Cerebellar cortex (tissue), 1 donor: ENCODE measurements at regions not wholly inside any gene's neighbourhood (a gene's known extent, or its start where the extent isn't known, plus 50 kb on each side); places are given as distances from the start of the nearest gene placed in this dataset.

Experiments
- DNase-seq: peaks from one replicate; pipeline ENCODE4 v3.0.0-alpha.2; 2015; ENCODE audit warnings: low spot score

DNA sequence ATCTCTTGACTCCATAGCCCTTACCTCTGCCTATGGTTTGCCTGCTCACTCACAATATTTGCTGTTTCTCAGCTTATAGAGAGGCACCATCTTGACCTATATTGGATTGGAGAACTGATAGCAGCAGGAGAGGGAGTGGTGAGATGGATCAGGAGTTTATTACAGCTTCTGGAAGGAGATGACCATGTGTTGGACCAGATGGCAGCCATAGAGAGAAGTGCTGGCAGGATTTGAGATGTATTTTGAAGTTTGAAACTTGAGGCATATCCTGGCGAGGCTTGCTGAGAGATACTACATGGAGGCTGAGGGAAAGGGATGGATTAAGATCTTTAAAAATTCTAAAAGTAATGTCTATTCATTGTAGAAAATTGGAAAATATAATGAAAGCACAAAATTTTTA is 198.0 kb upstream of the ZFP64 start:
- no peak for DNase-seq

DNA sequence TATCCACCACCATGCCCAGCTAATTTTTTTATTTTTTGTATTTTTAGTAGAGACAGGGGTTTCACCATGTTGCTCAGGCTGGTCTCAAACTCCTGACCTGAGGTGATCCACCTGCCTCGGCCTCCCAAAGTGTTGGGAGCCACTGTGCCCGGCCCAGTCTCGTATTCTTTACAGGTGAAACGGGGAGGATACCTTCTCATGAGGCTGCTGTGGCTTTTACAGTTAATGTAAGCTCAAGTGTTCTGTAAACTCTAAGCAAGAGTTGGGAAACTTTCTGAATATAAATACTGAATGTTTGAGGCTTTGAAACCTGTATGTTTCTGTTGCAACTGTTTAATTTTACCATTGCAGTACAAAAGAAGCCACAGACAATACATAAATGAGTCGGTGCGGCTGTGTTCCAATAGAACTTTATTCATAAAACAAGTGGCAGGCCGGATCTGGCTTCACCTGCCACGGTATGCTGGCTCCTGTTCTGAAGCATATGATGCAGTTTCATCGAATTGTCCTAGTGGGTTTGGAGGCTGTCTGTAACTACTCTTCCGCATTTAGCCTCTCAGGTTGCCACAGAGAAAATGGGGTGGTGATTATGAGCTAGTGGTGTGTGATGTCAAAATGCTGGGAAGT is 192.5 kb upstream of the ZFP64 start:
- DNase-seq: no peak

DNA sequence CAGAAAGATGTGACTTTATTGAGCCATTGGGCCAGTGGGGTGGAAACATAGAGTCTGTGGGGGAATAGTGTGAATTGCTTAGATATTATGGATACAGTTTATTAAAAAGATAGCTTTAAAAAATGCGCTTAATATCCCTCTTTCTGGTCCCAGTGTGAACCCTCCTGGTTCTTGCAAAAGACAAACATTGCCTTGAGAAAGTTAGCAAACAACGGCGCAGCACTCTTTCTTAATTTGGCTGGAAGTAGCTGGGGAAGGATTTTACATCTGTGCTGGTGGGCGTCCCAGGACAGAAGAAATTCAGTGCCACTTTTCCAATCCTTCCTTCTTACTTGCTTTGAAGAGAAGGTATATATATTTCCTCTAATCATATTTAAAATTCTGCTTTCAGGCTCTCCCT is 191.4 kb upstream of the ZFP64 start:
- DNase-seq: no peak

DNA sequence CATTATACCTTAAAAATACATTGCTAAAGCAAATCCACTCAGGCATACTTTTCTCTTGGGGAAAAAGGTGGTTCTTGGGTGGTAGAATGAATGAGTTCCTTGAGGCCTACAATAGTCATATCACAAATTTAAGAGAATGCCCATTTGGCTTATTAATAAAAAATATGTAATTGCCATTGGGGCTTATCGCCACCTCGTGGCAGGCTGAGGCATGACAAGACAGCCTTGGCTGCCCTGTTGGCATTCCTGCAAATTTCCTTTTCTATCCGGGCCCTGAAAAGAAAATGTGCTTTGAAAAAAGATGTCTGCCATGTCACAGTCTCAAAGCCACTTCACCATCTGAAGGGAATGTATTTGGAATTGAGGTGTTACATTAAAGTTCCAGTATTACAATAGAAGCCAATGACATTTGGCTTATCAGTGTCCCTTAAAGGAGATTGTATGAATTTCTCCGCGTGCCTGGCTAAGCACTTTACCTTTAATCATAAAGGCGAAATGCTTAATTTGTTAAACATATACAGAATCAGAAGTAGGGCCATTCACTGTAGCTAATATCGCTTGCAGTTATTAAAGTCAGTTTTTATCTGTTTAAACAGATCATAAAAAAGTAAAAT is 188.3 kb upstream of the ZFP64 start:
- peak; percentile 19 for DNase-seq

DNA sequence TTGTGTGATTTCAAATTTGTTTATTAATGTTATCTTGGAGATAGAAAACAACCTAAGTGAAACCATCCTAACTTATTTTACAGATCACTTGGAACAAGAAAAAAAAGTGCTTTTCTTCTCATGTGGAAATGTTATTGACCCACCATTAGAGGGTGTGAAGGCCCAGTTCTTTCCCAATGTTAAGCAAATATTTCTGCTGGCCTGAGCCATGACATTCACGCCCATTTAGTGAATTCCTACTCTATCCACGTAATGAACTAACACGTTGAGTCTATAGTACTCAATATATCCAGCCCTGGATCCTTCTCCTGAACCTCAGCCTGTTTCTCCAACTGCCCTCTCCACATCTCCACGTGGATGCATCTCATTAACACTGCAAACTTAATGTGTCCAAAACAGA is 180.6 kb upstream of the ZFP64 start:
- DNase-seq: no peak

DNA sequence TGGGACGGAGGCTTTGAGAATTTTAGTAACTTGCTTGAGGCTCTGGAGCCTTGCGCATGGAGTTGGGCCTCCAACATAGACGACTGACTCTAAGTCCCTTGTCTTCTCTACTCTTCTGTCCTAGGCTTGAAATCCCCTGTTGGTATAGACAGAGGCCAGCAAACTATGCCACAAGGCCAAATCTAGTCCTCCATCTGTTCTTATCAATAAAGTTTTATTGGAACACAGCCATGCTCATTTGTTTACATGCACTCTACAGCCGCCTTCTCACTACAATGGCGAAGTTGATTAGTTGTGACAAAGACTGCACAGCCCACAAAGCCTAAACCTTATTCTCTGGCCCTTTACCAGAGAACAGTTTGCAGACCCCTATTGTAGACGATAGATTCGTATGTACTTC is 174.1 kb upstream of the ZFP64 start:
- DNase-seq: no peak

DNA sequence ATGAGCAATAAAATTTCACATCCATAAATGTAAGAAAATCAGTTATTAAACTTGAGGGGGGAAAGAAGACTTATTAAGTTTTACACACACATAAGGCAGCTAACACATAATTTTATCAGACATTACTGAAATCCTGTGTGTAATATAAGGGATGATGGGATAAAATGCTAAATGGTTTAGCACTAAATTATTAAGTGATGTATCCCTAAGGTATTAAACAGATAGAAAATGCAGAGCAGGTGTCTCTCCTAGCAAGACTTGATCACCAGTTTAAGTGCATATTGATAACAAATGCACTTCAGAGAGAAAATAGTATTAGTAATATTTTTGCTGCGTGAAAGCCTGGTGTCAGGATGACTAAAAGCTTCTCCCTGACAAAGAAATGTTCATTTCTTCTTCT is 172.8 kb upstream of the ZFP64 start:
- no peak for DNase-seq

DNA sequence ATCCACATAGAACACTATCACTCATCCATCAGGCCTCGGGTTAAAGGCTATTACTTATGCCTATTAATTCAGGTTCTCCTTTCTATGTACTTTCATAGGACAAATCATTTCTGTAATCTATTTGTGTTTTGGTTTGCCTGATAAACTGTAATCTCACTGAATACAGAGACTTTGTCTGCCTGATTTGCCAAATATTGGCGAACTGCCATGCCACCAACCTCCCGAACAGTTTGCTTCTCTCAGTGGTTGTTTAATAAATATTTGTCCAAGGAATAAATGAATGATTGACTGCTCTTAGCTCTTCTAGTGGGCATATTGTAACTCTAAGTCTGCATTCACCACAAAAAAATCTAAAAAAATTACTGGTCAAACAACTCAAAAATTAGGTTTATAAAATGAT is 170.1 kb upstream of the ZFP64 start:
- DNase-seq: no peak

DNA sequence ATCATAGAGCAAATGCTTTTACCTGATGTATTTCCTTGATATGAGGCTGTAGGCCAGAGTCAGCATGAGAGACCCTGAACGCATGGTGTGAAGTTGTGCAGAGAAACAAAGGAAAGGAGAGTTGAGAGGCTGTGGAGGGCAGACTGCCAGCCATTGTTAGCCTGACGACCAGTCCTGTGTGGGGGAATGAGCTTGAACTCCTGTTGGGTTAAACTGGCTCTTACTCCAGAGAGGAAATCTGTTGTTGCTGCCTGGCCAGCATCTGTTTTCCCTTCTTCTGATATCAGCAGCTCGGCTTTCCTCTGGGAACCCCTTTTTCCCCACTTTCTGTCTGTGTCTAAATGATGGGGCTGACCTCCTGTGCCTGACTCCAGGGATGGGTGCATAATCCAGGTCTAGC is 158.2 kb upstream of the ZFP64 start:
- no peak for DNase-seq

DNA sequence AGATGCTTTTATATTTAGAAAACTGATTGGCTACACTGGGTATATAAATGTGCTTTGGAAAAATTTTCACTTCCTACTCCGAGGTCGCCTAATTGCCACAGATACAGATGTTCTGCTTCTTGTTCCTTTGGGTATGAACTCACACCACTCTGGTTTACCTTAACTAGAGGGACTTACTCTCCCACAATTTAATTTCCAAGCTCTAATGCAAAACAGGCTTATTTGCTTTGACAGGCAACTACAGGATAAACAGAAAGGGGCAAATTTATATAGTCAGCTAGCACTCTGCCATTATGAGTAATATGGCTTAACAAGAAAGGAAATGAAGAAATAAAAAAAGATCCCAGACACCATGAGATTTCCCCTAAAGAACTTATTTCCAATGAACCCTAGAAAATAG is 156.9 kb upstream of the ZFP64 start:
- no peak for DNase-seq

DNA sequence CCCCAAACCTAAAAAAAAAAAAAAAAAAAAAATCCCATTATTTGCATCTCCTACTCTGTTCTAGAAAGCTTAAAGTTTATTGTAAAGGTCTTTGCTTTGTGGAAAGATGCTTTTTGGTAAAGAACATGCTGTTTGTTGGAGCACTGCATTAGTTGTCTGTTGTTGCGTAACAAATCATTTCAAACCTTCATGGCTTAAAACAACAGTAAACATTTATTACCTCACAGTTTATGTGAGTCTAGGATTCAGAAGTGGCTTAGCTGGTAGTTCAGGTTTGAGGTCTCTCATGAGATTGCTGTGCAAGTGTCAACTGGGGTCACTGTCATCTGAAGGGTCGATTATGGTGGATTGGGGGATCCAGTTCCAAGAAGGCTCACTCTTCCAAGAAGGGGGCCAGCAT is 155.2 kb upstream of the ZFP64 start:
- no peak for DNase-seq

DNA sequence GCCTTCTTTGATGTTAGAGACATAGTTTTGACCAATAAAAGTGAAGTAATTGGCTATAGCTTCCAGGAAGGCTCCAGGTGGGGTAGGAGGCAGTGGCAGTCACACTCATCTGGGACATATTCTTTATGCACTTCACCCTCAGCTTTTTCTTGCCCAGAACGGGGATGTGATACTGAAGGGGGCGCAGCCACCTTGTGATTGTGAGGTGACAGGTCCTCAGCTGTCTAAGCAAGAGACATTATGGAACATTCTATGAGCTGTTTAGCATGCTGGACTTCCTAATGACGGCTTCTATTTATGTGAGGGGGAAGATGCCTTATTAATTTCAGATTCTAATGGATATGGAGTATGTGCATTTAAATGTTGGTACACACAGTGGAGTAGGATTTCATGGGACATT is 151.3 kb upstream of the ZFP64 start:
- no peak for DNase-seq

DNA sequence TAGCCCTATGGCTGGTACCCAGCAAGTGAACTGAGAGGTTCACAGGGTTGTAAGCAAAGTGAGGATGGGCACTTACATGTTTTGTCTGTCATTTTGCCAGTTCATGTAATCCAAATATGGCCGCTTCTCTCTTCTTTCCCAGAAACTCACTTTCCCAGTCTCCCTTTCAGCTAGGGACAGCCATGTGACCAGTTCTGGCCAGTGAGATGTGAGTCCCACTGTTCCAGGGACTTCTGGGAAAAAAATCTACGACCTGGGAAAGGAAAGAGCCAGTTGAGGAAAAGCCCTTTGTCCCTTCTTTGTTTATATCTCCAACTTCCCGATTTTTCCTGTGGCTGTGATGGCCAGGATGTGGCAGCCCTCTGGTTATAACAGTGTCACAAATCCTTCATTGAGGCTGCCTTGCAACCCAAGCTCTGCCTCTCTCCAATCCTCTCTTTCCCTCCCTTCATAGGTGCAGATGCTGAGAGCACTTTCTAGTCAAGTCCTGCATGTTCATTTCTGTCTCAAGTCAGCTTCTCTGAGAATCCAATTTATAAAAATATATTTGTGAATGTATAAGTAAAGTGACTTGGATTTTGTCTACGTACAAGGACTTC is 148.6 kb upstream of the ZFP64 start:
- DNase-seq: peak; percentile 6

DNA sequence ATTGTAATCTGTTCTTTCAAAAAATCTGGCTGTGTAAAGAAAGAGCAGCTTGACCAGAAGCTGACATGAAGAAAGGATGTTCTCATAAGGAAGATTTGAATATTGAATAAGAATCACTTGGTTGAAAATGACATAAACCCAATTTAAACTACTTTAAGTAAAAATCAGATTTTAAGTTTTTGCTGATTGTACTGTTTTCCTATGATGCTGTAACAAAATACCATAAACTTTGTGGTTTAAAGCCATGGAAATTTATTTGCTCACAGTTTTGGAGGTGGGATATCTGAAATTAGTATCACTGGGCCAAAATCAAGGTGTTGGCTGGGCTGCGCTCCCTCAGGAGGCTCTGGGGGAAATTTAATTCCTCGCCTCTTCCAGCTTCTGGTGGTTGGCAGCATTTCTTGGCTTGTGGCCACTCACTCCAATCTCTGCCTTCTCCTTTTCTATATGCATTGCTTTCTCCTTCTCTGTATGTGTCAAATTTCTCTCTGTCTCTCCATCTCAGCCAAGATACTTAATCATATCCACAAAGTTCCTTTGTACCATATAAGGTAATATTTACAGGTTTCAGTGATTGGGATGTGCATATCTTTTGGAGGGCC is 141.2 kb upstream of the ZFP64 start:
- DNase-seq: no peak

DNA sequence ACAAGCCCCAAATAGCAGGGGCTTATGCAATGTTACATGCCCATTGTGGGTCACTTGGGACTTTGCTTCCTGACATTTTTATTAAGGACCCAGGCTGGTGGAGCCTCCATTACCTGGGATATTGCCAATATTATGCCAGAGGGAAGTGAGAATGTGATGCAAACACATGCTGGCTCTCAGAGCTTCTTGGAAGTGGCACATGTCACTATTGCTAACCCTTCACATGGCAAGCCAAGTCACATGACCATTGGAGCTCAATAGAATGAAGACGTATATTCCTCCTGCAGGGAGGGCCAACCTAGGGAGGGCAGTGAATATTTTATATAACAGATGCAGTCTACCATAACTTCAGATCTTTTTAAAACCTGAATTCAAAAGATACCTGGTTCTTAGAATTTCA is 140.7 kb upstream of the ZFP64 start:
- DNase-seq: no peak

DNA sequence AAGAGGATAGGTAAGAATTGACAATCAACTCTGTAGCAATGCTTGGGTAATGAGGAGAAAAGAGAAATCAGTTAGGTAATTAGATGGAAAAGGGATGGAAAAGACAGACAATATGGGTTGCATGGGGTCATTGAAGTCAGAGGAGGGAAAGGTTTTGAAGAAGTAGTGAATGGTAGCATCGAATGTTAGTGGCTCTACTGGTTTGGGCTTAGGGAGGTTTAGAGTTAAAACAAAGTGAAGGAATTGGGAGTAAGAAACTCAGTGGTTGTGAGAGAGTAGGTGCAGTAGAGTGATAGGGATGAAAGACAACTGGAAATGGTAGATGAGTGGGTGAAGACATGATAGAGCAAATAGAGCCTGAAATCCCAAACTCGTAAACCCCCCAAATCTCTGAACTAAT is 140.1 kb upstream of the ZFP64 start:
- no peak for DNase-seq

DNA sequence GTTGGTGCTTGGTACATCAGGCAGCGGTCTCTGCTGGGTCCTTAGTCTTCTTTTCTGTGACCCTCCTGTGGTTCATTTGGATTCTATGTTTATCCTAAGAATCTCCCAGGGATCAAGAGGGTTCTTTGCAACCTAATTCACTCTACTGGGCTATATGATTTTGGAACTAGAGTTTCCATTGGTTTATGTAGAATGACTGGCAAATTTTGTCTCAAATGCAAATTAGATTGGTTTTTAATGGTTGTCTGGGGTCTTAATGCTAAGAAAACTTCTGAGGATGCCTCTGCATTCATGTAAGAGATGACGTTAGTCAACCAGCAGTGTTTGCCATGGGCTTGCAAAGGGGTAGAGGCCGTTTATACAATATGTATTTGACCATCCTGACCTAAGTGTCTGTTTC is 129.8 kb upstream of the ZFP64 start:
- DNase-seq: no peak

DNA sequence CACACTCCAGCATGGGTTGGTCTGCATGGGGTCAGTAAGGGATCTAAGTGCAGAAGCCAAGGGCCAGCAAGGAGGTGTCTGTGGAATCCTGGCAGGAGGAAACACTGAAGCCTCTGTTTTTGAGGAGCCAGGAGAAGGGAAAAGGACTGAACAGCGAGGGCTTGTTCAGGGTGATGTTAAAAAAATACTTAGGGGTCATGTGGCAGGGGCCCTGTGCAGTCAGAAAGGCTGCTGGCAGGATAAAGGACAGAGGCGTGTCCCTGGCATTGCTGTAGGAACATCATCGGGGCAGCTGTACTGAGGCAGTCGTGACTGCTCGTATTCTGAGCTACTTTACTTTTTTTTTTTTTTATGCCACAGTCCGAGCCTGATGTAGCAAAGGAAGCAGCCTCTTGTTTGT is 127.1 kb upstream of the ZFP64 start:
- no peak for DNase-seq

DNA sequence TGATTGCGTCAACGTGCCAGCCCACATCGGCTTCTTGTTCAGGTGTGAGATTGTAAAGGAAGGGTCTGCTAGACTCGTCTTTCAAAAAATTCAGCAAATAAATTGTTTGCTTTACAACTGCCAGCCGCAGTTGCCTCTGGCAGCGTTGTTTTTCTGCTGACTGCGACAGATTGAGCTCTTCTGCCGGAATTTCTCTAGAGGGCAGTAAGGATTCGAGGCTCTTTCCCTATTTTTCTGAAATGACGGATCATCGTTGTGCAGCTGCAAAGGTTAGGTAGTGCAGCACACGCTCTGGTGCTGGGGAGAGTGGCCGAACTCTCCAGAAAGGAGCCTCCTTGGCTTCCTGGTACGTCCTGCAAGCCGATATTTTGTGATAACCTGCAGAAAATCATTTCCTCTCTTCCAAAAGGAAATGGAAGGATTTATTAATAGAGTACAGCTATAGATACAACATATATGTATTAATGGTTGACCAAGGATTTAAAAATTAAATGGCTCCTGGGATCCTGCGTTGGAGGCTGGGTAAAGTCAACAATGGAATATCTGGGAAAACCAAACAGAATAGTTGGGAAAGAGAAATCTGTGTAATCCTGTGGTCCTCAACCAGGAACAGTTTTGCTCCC is 121.9 kb upstream of the ZFP64 start:
- DNase-seq: peak; percentile 35

DNA sequence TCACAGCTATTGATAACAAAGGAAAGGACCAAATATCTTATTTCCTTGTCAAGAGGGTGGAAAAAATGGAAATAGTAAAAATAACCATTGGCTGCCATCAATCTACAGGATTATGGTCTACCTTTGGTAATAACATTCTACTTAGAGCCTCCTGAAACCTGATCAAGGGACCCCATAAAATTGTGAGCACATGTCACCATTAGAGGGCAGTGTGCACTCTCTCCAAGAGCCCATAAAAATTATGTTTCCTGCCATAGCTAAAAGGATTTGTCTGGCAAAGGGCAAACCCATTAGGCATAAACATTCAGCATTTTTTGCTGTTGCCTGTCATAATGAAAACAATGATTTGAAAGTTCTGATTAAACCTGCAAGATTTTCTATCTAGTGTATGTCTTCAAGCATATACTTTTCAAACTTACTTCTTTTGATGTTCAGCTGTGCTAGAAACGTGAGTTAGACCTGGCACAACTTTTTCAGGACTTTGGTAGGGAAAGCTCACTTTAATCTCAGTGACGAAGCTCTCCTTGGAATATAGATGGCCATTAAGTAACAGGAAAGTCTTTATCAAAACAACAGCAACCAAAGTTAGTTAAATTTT is 120.7 kb upstream of the ZFP64 start:
- DNase-seq: peak; percentile 67

DNA sequence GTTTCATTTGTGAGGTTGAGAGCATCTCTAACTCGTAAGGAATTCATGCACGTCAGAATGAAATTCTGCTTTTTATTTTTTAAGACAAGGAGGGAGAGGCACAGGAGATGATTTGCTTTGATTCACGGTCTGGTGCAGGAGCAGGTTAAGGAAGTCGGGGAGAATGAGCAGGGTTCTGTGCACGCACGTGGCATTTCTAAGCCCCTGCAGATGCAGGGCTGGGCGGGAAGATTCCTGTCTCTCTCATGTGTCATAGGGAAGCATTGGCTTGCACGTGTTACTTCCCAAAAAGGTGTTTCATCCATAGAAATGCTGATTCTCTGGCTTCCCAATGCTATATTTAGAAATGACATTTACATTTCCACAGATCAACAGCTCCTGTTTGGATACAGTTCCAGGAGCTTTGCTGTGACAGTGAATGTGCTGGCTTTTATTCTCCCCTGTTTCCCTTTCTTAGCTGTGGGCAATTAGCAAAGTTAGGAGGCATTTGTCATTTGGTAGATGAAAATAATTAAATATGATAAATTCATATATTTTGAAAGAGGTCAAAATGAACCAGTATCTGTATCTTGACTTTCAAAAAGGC is 119.7 kb upstream of the ZFP64 start:
- no peak for DNase-seq

DNA sequence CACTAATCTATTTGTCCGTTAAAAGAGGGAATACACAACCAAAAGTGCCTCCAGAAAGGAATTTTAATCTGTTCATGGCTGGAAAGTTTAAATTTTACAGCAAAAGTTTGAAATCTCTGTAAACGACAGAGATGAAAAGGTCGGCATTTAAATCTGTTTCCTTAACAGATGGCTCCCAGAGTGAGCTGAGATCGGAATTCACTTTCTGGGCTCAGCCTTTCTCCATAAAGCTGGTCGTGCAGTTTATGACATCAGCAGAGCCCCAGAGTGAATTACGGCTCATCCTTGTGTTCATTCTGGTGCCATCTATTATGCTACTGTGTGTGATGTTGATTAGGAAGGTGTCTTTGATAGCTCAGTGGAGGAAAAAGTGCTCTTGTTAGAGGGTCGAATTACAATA is 117.6 kb upstream of the ZFP64 start:
- DNase-seq: no peak
